Neural cell (in vitro differentiated cells): ENCODE measurements at regions not wholly inside any gene's neighbourhood (a gene's known extent, or its start where the extent isn't known, plus 50 kb on each side); places are given as distances from the start of the nearest gene placed in this dataset.

Source experiments
- H2AFZ ChIP-seq: fragments of 200-600, 300-800 bp; sonication (generic), shearing (Covaris generic); 2 replicates; pipeline ENCODE4 v1.6.0; 2014; ENCODE audit warnings: low read depth, mild to moderate bottlenecking, antibody characterized with exemption, low read length, moderate library complexity
- H3F3A ChIP-seq: fragments of 200-600 bp; shearing (Covaris generic); 2 replicates; pipeline ENCODE4 v1.6.1; 2016; ENCODE audit warnings: mild to moderate bottlenecking, moderate library complexity, mixed read lengths, antibody characterized with exemption, low read length; ENCODE audit not compliant: insufficient read depth, poor library complexity, severe bottlenecking
- H3K27ac ChIP-seq: fragments of 200-600, 300-800 bp; sonication (generic), shearing (Covaris generic); 2 replicates; pipeline ENCODE4 v1.5.1; 2014; ENCODE audit warnings: mild to moderate bottlenecking, low read length, moderate library complexity
- H3K27me3 ChIP-seq: fragments of 300-800, 200-600 bp; sonication (generic), shearing (Covaris generic); 2 replicates; pipeline ENCODE4 v1.6.0; 2014; ENCODE audit warnings: mild to moderate bottlenecking, low read depth, low read length, moderate library complexity; ENCODE audit not compliant: insufficient read depth
- H3K36me3 ChIP-seq: fragments of 300-800, 200-600 bp; sonication (generic), shearing (Covaris generic); 2 replicates; pipeline ENCODE4 v1.5.1; 2014; ENCODE audit warnings: mild to moderate bottlenecking, antibody characterized with exemption, low read length, moderate library complexity; ENCODE audit not compliant: insufficient read depth
- H3K4me2 ChIP-seq: fragments of 300-800, 200-600 bp; sonication (generic), shearing (Covaris generic); 2 replicates; pipeline ENCODE4 v1.6.0; 2014; ENCODE audit warnings: mild to moderate bottlenecking, low read length
- H3K4me3 ChIP-seq: fragments of 300-800, 200-600 bp; sonication (generic), shearing (Covaris generic); 2 replicates; pipeline ENCODE4 v1.5.1; 2014; ENCODE audit warnings: mild to moderate bottlenecking, low read length, moderate library complexity
- H3K79me2 ChIP-seq: fragments of 200-600 bp; shearing (Covaris generic); replicated peaks from 2 replicates; pipeline ENCODE4 v1.6.0; 2014; ENCODE audit warnings: mild to moderate bottlenecking, low read length, moderate library complexity; ENCODE audit not compliant: insufficient read depth
- H3K9ac ChIP-seq: fragments of 300-800, 200-600 bp; sonication (generic), shearing (Covaris generic); 2 replicates; pipeline ENCODE4 v1.6.1; 2016; ENCODE audit warnings: mild to moderate bottlenecking, low read length, mixed read lengths
- H3K9me2 ChIP-seq: fragments of 200-600 bp; shearing (Covaris generic); 2 replicates; pipeline ENCODE4 v1.6.1; 2016; ENCODE audit warnings: mild to moderate bottlenecking, low read length, mixed read lengths; ENCODE audit not compliant: insufficient read depth
- H3K9me3 ChIP-seq: fragments of 200-600, 300-800 bp; sonication (generic), shearing (Covaris generic); 2 replicates; pipeline ENCODE4 v1.6.1; 2016; ENCODE audit warnings: mild to moderate bottlenecking, mixed run types, low read length, moderate library complexity, mixed read lengths
- H4K20me1 ChIP-seq: fragments of 200-600 bp; shearing (Covaris generic); 2 replicates; pipeline ENCODE4 v1.6.1; 2016; ENCODE audit warnings: mild to moderate bottlenecking, mixed run types; ENCODE audit not compliant: insufficient read depth
- EP300 ChIP-seq: fragments of 450-650 bp; conservative IDR thresholded peaks from 2 replicates; pipeline ENCODE4 v1.6.1; 2014; ENCODE audit warnings: antibody characterized with exemption, mild to moderate bottlenecking, moderate library complexity; ENCODE audit not compliant: poor library complexity, severe bottlenecking
- EZH2 ChIP-seq: fragments of 200-600, 300-800 bp; shearing (Covaris generic), sonication (generic); IDR thresholded peaks from 2 replicates; pipeline ENCODE4 v1.6.1; 2014; ENCODE audit warnings: antibody characterized with exemption, low read length, borderline replicate concordance, mild to moderate bottlenecking; ENCODE audit not compliant: insufficient read depth, poor library complexity, severe bottlenecking
- MXI1 ChIP-seq: fragments of 450-650 bp; conservative IDR thresholded peaks from 2 replicates; pipeline ENCODE4 v1.6.1; 2014; ENCODE audit warnings: antibody characterized with exemption, mild to moderate bottlenecking; ENCODE audit not compliant: poor library complexity, severe bottlenecking
- POLR2AphosphoS5 ChIP-seq: IDR thresholded peaks from 2 replicates; pipeline ENCODE4 v1.6.1; 2012
- RAD21 ChIP-seq: fragments of 450-650 bp; conservative IDR thresholded peaks from 2 replicates; pipeline ENCODE4 v1.6.1; 2014; ENCODE audit warnings: antibody characterized with exemption, mild to moderate bottlenecking, moderate library complexity
- SMC3 ChIP-seq: fragments of 450-650 bp; conservative IDR thresholded peaks from 2 replicates; pipeline ENCODE4 v1.6.1; 2014; ENCODE audit warnings: antibody characterized with exemption, mild to moderate bottlenecking, moderate library complexity; ENCODE audit not compliant: poor library complexity
- TAF1 ChIP-seq: IDR thresholded peaks from 2 replicates; pipeline ENCODE4 v1.6.1; 2012; ENCODE audit warnings: low read depth
- TF ChIP-seq, protein P1 (sequence below): IDR thresholded peaks from 2 replicates; pipeline ENCODE4 v1.6.1; 2012; ENCODE audit warnings: borderline replicate concordance
- TF ChIP-seq, protein P2 (sequence below): fragments of 450-650 bp; IDR thresholded peaks from 2 replicates; pipeline ENCODE4 v1.5.1; 2014; ENCODE audit warnings: antibody characterized with exemption, mild to moderate bottlenecking, moderate library complexity; ENCODE audit not compliant: poor library complexity, severe bottlenecking

DNA sequence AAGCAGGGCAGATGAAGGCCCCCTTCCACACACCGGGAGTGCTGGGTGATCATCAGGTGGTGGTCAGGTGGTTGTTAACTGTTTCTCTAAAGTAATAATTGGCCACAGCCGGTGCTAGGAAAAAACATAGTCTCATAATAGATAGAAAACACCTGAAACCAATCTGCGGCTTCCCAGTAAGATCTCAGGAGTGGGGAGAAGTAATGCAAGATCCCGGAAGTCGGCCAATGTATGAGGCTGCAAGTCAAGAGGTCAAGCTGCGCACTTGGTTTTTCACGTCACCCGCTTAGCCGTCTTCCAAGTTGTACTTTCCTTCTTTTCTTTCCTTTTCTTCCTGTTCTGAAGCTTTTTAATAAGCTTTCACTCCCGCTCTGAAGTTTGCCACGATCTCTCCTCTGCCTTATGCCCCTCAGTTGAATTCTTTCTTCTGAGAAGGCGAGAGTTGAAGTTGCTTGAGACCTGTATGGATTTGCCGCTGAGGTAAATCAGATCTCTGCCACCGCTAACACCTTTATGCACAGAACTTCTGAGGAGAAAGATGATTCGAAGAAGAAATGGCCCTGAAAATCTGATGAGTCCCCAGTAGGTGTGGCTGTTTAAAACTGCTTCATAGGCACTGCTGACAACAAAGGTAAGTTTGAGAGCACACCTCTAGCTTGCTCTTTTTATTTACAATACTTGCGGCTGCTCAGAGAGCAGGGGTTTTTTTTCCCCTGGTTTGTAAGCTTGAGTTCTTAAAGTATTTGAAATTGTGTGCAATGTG, 406.6 kb downstream of the FAM170A start:
- H3K27ac ChIP-seq = no peak overlapping the region
- no peaks in the 10 kb centered on the region for H3K27me3 ChIP-seq
- no peaks in the 10 kb centered on the region for H3K79me2 ChIP-seq
- H2AFZ ChIP-seq = no peak overlapping the region
- H3F3A ChIP-seq = no peaks in the 10 kb centered on the region
- H4K20me1 ChIP-seq = no peaks in the 10 kb centered on the region
- no peaks in the 10 kb centered on the region for H3K36me3 ChIP-seq
- H3K9ac ChIP-seq = no peak overlapping the region
- no peaks in the 10 kb centered on the region for H3K9me3 ChIP-seq
- TF ChIP-seq SMC3 (no peak), EP300 (no peak), MXI1 (no peak), EZH2 (no peak), TAF1 (no peak), POLR2AphosphoS5 (no peak), RAD21 (no peak)
- TF ChIP-seq, protein P1, sequence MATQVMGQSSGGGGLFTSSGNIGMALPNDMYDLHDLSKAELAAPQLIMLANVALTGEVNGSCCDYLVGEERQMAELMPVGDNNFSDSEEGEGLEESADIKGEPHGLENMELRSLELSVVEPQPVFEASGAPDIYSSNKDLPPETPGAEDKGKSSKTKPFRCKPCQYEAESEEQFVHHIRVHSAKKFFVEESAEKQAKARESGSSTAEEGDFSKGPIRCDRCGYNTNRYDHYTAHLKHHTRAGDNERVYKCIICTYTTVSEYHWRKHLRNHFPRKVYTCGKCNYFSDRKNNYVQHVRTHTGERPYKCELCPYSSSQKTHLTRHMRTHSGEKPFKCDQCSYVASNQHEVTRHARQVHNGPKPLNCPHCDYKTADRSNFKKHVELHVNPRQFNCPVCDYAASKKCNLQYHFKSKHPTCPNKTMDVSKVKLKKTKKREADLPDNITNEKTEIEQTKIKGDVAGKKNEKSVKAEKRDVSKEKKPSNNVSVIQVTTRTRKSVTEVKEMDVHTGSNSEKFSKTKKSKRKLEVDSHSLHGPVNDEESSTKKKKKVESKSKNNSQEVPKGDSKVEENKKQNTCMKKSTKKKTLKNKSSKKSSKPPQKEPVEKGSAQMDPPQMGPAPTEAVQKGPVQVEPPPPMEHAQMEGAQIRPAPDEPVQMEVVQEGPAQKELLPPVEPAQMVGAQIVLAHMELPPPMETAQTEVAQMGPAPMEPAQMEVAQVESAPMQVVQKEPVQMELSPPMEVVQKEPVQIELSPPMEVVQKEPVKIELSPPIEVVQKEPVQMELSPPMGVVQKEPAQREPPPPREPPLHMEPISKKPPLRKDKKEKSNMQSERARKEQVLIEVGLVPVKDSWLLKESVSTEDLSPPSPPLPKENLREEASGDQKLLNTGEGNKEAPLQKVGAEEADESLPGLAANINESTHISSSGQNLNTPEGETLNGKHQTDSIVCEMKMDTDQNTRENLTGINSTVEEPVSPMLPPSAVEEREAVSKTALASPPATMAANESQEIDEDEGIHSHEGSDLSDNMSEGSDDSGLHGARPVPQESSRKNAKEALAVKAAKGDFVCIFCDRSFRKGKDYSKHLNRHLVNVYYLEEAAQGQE = no peak
- TF ChIP-seq, protein P2, sequence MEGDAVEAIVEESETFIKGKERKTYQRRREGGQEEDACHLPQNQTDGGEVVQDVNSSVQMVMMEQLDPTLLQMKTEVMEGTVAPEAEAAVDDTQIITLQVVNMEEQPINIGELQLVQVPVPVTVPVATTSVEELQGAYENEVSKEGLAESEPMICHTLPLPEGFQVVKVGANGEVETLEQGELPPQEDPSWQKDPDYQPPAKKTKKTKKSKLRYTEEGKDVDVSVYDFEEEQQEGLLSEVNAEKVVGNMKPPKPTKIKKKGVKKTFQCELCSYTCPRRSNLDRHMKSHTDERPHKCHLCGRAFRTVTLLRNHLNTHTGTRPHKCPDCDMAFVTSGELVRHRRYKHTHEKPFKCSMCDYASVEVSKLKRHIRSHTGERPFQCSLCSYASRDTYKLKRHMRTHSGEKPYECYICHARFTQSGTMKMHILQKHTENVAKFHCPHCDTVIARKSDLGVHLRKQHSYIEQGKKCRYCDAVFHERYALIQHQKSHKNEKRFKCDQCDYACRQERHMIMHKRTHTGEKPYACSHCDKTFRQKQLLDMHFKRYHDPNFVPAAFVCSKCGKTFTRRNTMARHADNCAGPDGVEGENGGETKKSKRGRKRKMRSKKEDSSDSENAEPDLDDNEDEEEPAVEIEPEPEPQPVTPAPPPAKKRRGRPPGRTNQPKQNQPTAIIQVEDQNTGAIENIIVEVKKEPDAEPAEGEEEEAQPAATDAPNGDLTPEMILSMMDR = no peak
- H3K4me2 ChIP-seq = no peak overlapping the region
- no peak overlapping the region for H3K4me3 ChIP-seq
- no peaks in the 10 kb centered on the region for H3K9me2 ChIP-seq

DNA sequence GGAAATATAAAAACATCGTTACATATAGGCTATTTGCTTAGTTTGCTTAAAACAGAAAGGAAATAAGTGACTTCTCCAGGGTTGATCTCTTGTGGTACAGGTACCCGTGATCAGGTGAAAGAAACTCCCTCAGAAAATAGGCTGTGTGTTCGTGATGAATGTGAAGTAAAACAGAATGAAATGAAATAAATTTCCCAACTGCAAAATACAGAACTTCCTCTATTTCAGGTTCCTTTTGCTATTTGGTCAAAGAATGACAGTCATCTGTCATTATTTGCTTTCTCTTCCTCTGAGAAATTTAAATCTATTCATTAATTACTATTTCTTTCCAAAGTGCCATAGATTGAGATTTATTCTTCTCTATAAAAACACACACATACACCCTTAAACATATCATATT, 408.1 kb downstream of the FAM170A start:
- H3K79me2 ChIP-seq = no peaks in the 10 kb centered on the region
- H3K36me3 ChIP-seq = no peaks in the 10 kb centered on the region
- H3K27me3 ChIP-seq = no peaks in the 10 kb centered on the region
- no peaks in the 10 kb centered on the region for H3F3A ChIP-seq
- H4K20me1 ChIP-seq = no peaks in the 10 kb centered on the region
- H3K9ac ChIP-seq = no peak overlapping the region
- no peaks in the 10 kb centered on the region for H3K9me3 ChIP-seq
- no peak overlapping the region for H3K27ac ChIP-seq
- H2AFZ ChIP-seq = no peak overlapping the region
- no peak for TF ChIP-seq EP300
- TF ChIP-seq EZH2 = no peak
- no peak for TF ChIP-seq SMC3
- TF ChIP-seq, protein P2 = no peak
- no peak for TF ChIP-seq TAF1
- TF ChIP-seq, protein P1 = no peak
- TF ChIP-seq POLR2AphosphoS5 = no peak
- no peak for TF ChIP-seq MXI1
- TF ChIP-seq RAD21 = no peak
- H3K9me2 ChIP-seq = no peaks in the 10 kb centered on the region
- no peak overlapping the region for H3K4me3 ChIP-seq
- no peak overlapping the region for H3K4me2 ChIP-seq
